Smooth muscle cell (in vitro differentiated cells): ENCODE measurements at regions not wholly inside any gene's neighbourhood (a gene's known extent, or its start where the extent isn't known, plus 50 kb on each side); places are given as distances from the start of the nearest gene placed in this dataset.
"Not testable (repeated sequence)": the region's sequence is repeated elsewhere in the genome, so short reads cannot be mapped to it uniquely, and the experiment has no call there.

Source experiments
- DNase-seq: peaks from one replicate; lab custom pipeline; 2025; ENCODE audit not compliant: unreplicated experiment; lab: John Stamatoyannopoulos, UW
- H2AFZ ChIP-seq: fragments of 200-600 bp; sonication (generic); 2 replicates; pipeline ENCODE4 v1.6.0; 2016; ENCODE audit warnings: antibody characterized with exemption, low read depth, mild to moderate bottlenecking
- H3F3A ChIP-seq: fragments of 200-600 bp; sonication (generic); 2 replicates; pipeline ENCODE4 v1.6.0; 2017; ENCODE audit warnings: antibody characterized with exemption, low read depth
- H3K27ac ChIP-seq: fragments of 200-600 bp; sonication (generic); 2 replicates; pipeline ENCODE4 v1.5.1; 2016; ENCODE audit warnings: low read depth, mild to moderate bottlenecking
- H3K27me3 ChIP-seq: fragments of 200-600 bp; sonication (generic); 2 replicates; pipeline ENCODE4 v1.6.1; 2016; ENCODE audit warnings: low read depth, mild to moderate bottlenecking
- H3K36me3 ChIP-seq: fragments of 200-600 bp; sonication (generic); 2 replicates; pipeline ENCODE4 v1.5.1; 2016; ENCODE audit warnings: low read depth
- H3K4me1 ChIP-seq: fragments of 200-600 bp; sonication (generic); 2 replicates; pipeline ENCODE4 v1.5.1; 2016; ENCODE audit warnings: low read depth
- H3K4me2 ChIP-seq: fragments of 200-600 bp; sonication (generic); 2 replicates; pipeline ENCODE4 v1.6.0; 2016; ENCODE audit warnings: mild to moderate bottlenecking
- H3K4me3 ChIP-seq: fragments of 200-600 bp; sonication (generic); 2 replicates; pipeline ENCODE4 v1.5.1; 2016; ENCODE audit warnings: mild to moderate bottlenecking
- H3K79me2 ChIP-seq: fragments of 200-600 bp; sonication (generic); 2 replicates; pipeline ENCODE4 v1.6.0; 2016; ENCODE audit warnings: low read depth, mild to moderate bottlenecking
- H3K9ac ChIP-seq: fragments of 200-600 bp; sonication (generic); 2 replicates; pipeline ENCODE4 v1.6.0; 2016; ENCODE audit warnings: low read depth
- H3K9me3 ChIP-seq: fragments of 200-600 bp; sonication (generic); replicated peaks from 2 replicates; pipeline ENCODE4 v1.5.1; 2016; ENCODE audit warnings: low read depth
- H4K20me1 ChIP-seq: fragments of 200-600 bp; sonication (generic); 2 replicates; pipeline ENCODE4 v1.6.0; 2016; ENCODE audit warnings: low read depth
- WGBS: methylation state at CpG from one replicate; pipeline ENCODE4 v1.1.7; 2016; ENCODE audit warnings: low lambda C conversion rate; 5-methylcytosine and 5-hydroxymethylcytosine counted together
- TF ChIP-seq, protein P1 (sequence below): fragments of 200-600 bp; sonication (generic); IDR thresholded peaks from 2 replicates; pipeline ENCODE4 v1.5.1; 2017; ENCODE audit warnings: borderline replicate concordance, mild to moderate bottlenecking, antibody characterized with exemption; ENCODE audit not compliant: insufficient read depth, poor library complexity, severe bottlenecking

- WGBS = 98% methylated on average over 4 of the region's 4 CpGs
These were observed 315.7 kb downstream of the REEP3 start for GRCh38 chr10:63836666-63837442.

DNA sequence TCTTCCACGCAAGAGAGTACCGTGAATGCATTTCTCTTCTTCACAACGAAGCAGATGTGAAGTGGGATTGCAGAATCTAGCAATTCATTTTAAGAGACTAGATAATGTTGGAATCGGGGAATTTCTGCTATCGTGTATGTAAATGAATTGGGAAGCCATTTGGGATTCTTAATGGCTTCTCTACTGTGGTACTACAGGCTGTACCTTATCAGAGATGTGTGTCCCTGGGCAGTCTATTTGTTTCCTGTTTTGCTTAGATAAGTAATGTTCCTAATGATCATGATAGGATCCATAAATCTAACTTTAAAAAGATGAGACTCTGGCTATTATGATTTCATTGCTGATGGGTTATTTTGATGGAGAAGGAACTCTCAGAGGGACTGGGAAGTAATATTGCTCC lies 320.6 kb downstream of the REEP3 start:
- Histone ChIP-seq H2AFZ (no peak overlapping the region), H3K4me3 (no peak overlapping the region), H3K4me2 (no peak overlapping the region), H3K79me2 (no peaks in the 10 kb centered on the region), H3K9ac (no peak overlapping the region), H3K9me3 (no peaks in the 10 kb centered on the region), H4K20me1 (no peaks in the 10 kb centered on the region), H3K36me3 (no peaks in the 10 kb centered on the region), H3K4me1 (no peaks in the 10 kb centered on the region), H3K27ac (no peak overlapping the region), H3K27me3 (no peaks in the 10 kb centered on the region), H3F3A (no peaks in the 10 kb centered on the region)
- 92% methylated on average over 5 of the region's 5 CpGs for WGBS
- TF ChIP-seq, protein P1, sequence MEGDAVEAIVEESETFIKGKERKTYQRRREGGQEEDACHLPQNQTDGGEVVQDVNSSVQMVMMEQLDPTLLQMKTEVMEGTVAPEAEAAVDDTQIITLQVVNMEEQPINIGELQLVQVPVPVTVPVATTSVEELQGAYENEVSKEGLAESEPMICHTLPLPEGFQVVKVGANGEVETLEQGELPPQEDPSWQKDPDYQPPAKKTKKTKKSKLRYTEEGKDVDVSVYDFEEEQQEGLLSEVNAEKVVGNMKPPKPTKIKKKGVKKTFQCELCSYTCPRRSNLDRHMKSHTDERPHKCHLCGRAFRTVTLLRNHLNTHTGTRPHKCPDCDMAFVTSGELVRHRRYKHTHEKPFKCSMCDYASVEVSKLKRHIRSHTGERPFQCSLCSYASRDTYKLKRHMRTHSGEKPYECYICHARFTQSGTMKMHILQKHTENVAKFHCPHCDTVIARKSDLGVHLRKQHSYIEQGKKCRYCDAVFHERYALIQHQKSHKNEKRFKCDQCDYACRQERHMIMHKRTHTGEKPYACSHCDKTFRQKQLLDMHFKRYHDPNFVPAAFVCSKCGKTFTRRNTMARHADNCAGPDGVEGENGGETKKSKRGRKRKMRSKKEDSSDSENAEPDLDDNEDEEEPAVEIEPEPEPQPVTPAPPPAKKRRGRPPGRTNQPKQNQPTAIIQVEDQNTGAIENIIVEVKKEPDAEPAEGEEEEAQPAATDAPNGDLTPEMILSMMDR = no peak
- no peak for DNase-seq

More at GRCh38 chr10:63836666-63837442, 315.7 kb downstream of the REEP3 start:
- no peak for DNase-seq
- H3K79me2 ChIP-seq = no peaks in the 10 kb centered on the region
- H2AFZ ChIP-seq = no peak overlapping the region
- no peak overlapping the region for H3K4me3 ChIP-seq
- TF ChIP-seq, protein P1 = no peak
- H3K9ac ChIP-seq = no peak overlapping the region
- no peak overlapping the region for H3K27ac ChIP-seq
- H3K36me3 ChIP-seq = no peaks in the 10 kb centered on the region
- H3K27me3 ChIP-seq = no peaks in the 10 kb centered on the region
- no peaks in the 10 kb centered on the region for H3K9me3 ChIP-seq
- H3K4me2 ChIP-seq = no peak overlapping the region
- H3F3A ChIP-seq = no peaks in the 10 kb centered on the region
- no peaks in the 10 kb centered on the region for H4K20me1 ChIP-seq
- H3K4me1 ChIP-seq = no peaks in the 10 kb centered on the region

DNA sequence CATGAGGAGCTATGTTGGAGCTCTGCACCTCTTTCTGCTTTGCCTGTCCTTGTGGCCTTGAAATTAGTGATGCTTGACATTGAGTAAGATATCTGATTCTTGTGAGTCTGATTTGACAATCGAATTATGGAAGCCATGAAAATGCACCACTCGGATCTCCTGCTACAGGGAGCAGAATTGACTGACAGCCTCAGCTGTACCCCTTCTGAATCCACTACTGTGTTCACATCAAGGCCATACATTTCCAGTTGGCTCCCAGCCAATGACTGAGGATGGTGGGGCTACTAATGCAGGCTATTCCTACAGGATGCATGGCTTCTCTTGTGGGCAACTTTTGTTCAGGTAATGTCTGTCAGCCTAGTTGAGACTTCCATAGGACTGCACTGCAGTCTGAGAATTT lies 321.9 kb downstream of the REEP3 start:
- Histone ChIP-seq H3K4me3 (no peak overlapping the region), H3K4me1 (no peaks in the 10 kb centered on the region), H4K20me1 (no peaks in the 10 kb centered on the region), H3K4me2 (no peak overlapping the region), H3K9ac (no peak overlapping the region), H3K9me3 (no peaks in the 10 kb centered on the region), H3K79me2 (no peaks in the 10 kb centered on the region), H3K36me3 (no peaks in the 10 kb centered on the region), H3K27ac (no peak overlapping the region), H3K27me3 (no peaks in the 10 kb centered on the region), H2AFZ (no peak overlapping the region), H3F3A (no peaks in the 10 kb centered on the region)
- no peak for DNase-seq
- TF ChIP-seq, protein P1 = no peak
- WGBS = 94% methylated on average over 2 of the region's 2 CpGs

DNA sequence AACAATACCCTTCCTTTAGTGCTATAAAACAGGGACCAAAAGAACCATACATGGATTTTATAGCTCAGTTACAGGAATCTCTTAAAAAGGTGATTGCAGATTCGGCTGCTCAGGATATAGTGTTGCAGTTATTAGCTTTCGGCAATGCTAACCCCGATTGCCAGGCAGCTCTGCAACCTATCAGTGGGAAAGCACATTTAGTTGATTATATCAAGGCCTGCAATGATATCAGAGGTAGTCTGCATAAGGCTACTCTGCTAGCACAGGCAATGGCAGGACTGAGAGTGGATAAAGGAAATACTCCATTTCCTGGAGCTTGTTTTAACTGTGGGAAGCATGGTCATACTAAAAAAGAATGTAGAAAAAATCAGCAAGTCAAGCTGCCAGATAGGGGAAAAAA lies 327.7 kb downstream of the REEP3 start:
- not testable (repeated sequence) for H3K36me3 ChIP-seq, H3K4me3 ChIP-seq, H3K4me1 ChIP-seq, H3K9me3 ChIP-seq, H3K79me2 ChIP-seq, H4K20me1 ChIP-seq, DNase-seq, H2AFZ ChIP-seq, H3K4me2 ChIP-seq, H3K27me3 ChIP-seq, H3F3A ChIP-seq, H3K9ac ChIP-seq, H3K27ac ChIP-seq
- WGBS = 74% methylated on average over 3 of the region's 3 CpGs
